Cardiac septum (tissue), 1 donor: ENCODE measurements at regions not wholly inside any gene's neighbourhood (a gene's known extent, or its start where the extent isn't known, plus 50 kb on each side); places are given as distances from the start of the nearest gene placed in this dataset.

Source experiments
- DNase-seq: peaks from one replicate; pipeline ENCODE4 v3.0.0-alpha.2; 2020; ENCODE audit warnings: low spot score
- intact Hi-C: fragments of 100-400 bp; cut with DNase I; formaldehyde crosslinking; loops from one replicate; pipeline ENCODE4 v1.14.0; 2022
- donor health status: DM: no; HTN: no; CAD: no.

DNA sequence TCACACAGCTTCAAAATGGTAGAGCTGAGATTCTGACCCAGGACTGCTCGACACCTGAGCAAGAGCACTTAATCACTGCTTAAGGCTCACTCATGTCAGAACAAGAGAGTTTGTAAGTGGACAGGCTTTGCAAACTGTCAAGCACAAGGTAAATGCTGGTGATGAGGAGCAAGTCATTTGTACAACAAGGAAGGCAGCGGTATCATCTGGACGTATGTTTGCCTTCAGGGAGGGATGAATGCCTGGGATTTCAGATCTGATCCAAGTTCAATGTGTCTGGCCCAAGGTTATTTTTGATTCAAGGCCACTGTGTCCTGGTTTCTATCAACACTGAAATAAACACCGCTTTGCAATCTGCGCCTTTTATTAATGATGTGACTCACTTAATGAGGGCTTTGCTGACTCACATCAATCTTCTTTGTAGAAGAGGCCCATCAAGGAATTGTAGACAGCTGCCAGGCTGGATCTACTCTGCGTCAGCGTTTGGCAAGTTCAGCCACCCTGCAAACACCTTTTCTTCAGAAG lies 174.4 kb upstream of the HS3ST3A1 start:
- intact Hi-C loops = no loop called here
- no peak for DNase-seq

- intact Hi-C loops = no loop called here
- no peak for DNase-seq
Observed at GRCh38 chr17:13777003-13777402, 175.3 kb upstream of the HS3ST3A1 start.

- intact Hi-C loops = no loop called here
- no peak for DNase-seq
Observed at GRCh38 chr17:13784434-13785095, 182.8 kb upstream of the HS3ST3A1 start.

GRCh38 chr17:13785981-13786598 lies 184.4 kb upstream of the HS3ST3A1 start:
- DNase-seq = no peak
- intact Hi-C loops = no loop called here

GRCh38 chr17:13787636-13788035 lies 185.9 kb upstream of the HS3ST3A1 start:
- intact Hi-C loops = no loop called here

DNA sequence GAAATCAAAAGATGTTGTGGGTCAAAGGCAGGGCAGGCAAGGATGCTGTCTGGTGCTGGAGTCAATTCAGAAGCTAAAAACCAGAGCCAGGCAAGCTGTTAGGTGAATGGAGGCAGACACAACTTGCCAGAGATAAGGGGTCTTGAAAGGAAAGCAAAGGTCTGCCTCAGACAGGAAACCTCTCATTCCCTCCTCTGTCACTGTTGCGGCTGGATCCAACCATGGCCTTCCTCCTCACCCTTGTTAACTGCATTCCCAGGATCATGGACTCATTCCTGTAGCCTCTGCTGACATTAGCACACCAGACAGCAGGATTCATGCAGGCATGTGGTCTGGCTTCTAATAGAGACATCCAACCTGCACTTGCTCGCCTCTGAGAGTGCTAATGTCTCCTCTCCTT lies 186.7 kb upstream of the HS3ST3A1 start:
- DNase-seq = no peak
- intact Hi-C loops = no loop called here

More at GRCh38 chr17:13787636-13788035, 185.9 kb upstream of the HS3ST3A1 start:
- no peak for DNase-seq

DNA sequence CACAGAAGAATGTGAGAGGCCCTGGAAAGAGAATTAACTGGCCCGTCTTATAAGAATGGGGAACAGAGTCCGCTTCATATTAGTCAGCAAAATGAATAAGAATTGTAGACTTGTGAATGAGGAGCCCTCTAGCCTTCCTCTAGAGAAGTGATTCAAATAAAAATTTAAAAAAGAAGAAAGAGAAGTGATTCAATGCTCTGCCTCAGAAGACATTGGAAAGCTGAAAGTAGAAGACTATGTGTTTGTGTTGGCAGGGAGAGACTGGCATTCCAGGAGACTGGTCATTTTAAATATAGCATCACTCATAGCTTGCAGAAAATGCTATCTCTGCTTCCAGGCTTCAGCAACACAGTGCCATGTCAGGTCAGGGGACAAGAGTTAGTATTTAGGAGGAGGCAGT lies 190.6 kb upstream of the HS3ST3A1 start:
- intact Hi-C loops = no loop called here
- no peak for DNase-seq

DNA sequence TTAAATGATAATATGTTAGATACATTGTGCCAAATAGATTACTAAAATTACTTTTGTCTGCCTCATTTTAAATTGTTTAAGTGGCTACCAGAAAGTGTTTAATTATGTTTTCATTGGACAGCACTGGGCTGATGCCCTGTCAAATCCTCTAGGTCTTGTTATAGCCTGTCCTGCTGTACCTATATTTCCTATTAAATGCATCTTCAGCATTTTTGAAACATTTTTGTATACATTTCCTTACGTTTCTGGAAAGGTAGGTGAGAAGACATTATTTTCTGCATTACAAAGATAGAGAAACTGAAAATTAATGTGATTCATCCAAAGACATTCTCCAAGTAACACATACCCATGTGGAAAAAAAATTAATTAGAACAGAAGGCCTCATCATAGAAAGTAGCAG lies 192.2 kb upstream of the HS3ST3A1 start:
- intact Hi-C loops = no loop called here
- DNase-seq = no peak

- DNase-seq = no peak
- intact Hi-C loops = no loop called here
Observed at GRCh38 chr17:13797863-13798262, 196.1 kb upstream of the HS3ST3A1 start.

GRCh38 chr17:13806092-13806491 lies 204.4 kb upstream of the HS3ST3A1 start:
- no peak for DNase-seq
- intact Hi-C loops = no loop called here

DNA sequence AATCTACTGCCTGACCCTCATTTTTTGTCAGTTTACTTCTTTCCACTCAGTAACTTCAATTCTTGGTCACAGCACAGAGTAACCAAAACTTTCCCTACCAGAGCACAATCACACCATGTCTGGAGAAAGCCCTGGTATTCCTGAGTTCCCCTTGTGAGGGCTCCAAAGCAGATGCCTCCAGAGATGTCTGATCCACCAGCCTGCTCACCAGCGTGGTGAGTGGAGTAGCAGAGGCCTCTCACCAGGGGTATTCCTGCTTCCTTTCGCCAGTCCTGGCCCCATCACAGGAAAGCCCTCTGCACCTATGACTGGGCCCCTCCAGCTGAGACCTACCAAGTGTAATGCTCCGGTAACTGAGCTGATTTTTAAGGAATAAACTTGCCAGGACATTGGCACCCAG lies 205.4 kb upstream of the HS3ST3A1 start:
- intact Hi-C loops = no loop called here
- DNase-seq = no peak

GRCh38 chr17:13812350-13812749 lies 210.6 kb upstream of the HS3ST3A1 start:
- no peak for DNase-seq
- intact Hi-C loops = no loop called here

DNA sequence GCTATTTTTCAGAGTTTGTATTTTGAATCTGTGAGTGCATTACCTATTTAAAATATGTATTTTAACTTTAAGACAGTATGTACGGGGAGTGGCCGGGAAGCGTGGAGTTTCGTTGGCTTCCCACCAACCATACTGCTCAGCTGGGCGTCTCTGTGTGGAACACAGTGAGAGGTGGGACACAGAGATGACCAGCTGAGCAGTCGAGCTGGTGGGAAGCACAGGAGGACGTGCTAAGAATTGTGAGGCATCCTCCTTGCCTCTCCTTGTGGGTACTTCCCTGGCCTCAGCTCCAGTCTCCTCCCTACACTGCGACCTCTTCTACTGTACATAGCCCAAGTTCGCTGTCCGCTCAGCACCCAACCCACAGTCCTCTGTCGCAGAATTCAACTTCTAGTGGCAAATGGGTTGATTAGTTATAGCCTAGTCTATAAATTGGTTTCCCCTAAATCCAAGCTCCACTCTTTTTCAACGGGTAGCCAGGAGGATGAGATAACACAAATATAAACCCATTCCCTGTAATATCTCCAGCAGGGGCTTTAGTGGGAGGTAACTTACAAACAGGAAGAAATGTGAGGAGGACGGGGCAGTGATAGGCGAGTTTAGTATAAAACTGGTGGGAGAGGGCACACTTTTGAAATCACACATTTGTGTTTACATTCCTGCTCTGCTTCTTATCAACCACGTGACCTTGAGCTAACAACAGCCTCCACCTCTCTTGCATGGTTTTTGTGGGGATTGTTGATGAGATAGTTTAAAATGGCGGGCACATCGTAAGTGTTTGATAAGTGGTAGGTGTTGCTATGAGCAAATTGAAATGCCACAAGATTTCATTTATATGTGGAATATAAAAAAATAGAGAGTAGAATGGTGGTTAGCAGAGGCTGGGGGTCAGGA lies 211.9 kb upstream of the HS3ST3A1 start:
- DNase-seq = no peak

DNA sequence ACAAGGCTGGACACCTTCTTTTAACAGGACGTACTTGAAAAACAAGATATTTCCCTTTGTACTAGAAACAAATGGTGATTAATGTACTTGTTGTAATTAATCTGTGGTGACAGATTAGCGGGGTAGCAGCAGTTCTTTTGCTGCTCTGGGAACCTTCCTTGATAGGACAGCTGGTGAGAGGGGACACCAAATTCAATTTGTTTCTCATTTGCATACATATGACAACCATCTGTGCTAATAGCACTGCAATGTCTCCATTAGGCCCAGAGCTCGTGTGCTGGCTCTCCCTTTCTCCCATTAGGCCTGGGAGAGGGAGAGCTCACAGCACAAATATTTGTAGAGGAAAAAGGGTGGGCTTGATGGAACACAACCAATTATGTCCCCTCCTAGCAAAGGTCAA lies 221.0 kb upstream of the HS3ST3A1 start:
- DNase-seq = no peak
- intact Hi-C loops = no loop called here

More for the DNA sequence above, 211.9 kb upstream of the HS3ST3A1 start:
- intact Hi-C loops = no loop called here

- no peak for DNase-seq
- intact Hi-C loops = no loop called here
Observed at GRCh38 chr17:13825526-13826040, 223.9 kb upstream of the HS3ST3A1 start.

DNA sequence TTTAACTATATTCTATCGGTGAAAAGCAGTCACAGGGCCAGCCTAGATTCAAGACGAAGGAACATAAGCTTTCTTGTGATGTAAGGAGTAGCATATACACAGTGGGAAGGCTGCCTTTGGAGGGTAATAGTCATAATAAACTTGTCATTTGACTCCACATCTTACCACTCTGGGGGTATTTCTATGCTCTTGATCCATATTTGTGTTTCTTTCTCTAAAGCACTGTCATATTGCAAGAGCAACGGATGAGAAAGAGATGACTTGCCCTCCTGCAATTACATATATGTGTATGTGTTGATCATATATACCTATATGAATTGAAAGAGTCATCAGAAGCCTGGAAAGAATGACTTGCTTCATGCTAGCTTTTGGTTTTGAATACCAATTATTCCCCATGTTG lies 225.4 kb upstream of the HS3ST3A1 start:
- intact Hi-C loops = no loop called here
- DNase-seq = no peak

DNA sequence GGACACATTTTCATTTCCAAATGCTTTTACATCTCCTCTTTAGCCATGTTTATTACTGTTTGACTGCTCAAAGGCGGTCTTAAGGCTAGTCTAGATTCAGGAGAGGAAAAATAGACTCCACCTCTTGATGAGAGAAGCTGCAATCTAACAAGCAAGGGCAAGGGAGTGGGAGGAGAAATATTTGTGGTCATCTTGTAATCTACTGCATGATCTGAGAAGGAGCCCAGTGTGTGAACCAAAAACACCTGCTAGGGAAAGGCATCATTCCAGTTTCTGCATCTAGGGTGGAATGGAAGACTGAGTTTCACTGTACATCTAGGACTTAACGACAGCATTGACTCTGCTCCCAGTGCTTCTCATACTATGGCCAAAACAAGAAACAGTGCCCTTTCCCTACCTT lies 232.2 kb upstream of the HS3ST3A1 start:
- DNase-seq = no peak
- intact Hi-C loops = no loop called here

GRCh38 chr17:13835151-13835550 lies 233.4 kb upstream of the HS3ST3A1 start:
- intact Hi-C loops = no loop called here

DNA sequence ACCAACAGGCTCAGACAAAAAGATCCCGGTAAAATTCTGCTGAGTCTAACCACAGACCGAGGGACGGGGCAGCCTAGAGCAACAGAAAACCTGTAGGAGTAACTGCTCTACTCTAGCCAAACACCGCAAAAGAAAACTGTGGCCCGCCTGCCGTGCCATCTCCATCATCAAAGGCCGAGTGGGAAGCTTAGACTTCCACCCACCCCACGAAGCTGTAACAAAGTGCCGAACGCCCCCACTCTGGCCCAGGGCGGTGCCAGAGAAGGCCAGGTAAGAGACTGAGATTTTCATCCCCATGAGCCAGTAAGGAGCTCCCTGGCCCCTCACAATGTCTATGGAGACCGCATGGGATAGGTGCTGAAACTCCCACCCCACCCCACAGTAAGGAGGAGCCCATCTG lies 231.9 kb upstream of the COX10 start:
- intact Hi-C loops = no loop called here
- DNase-seq = no peak

More at GRCh38 chr17:13835151-13835550, 233.4 kb upstream of the HS3ST3A1 start:
- DNase-seq = no peak

GRCh38 chr17:13840254-13840653 lies 229.1 kb upstream of the COX10 start:
- intact Hi-C loops = no loop called here
- DNase-seq = no peak
